NCI-H128 (cell line): ENCODE measurements at regions not wholly inside any gene's neighbourhood (a gene's known extent, or its start where the extent isn't known, plus 50 kb on each side); places are given as distances from the start of the nearest gene placed in this dataset.

Source experiments
- DNase-seq: peaks from one replicate; lab custom pipeline; 2025; ENCODE audit not compliant: unreplicated experiment; lab: John Stamatoyannopoulos, UW

DNA sequence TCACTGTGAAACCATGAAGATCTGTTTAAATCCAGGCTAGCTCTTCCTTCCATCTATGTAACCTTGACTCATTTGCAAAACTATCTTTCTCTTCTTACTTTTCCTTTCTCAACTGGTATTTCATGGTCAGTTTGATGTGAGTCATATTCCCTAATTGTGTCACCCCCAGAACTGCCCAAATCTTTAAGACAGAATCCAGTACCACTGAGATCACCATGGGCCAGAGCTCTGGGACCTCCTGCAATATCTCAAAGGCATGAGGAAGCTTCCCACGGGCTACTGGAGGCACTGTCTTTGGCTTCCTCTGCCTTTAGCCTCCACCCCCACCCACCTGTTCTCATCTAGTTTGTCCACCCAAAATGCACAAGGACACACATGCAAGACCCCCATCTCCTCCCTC is 274.4 kb upstream of the FMN2 start:
- no peak for DNase-seq

DNA sequence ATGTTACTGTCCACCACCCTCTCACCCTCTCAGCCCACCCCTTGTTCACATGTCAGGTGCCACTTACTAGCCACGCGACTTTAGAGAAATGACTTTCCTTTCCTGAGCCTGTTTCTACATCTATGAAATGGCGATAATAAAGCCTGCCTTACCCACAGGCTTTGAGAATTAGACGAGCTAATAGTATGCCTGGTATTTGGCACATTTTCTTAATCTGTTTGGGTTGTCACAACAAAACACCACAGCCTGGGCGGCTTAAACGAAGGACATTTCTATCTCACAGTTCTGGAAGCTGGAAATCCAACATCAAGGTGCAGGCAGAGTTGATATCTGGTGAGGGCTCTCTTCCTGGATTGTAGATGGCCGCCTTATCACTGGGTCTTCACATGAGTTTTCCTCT is 273.9 kb upstream of the FMN2 start:
- no peak for DNase-seq

- no peak for DNase-seq
Observed at GRCh38 chr1:239819096-239819495, 272.6 kb upstream of the FMN2 start.

- DNase-seq = no peak
Observed at GRCh38 chr1:239819756-239820250, 271.9 kb upstream of the FMN2 start.

- no peak for DNase-seq
Observed at GRCh38 chr1:239823852-239824251, 267.8 kb upstream of the FMN2 start.

GRCh38 chr1:239826211-239826610 is 265.5 kb upstream of the FMN2 start:
- no peak for DNase-seq

- no peak for DNase-seq
Observed at GRCh38 chr1:239826736-239827135, 264.9 kb upstream of the FMN2 start.

DNA sequence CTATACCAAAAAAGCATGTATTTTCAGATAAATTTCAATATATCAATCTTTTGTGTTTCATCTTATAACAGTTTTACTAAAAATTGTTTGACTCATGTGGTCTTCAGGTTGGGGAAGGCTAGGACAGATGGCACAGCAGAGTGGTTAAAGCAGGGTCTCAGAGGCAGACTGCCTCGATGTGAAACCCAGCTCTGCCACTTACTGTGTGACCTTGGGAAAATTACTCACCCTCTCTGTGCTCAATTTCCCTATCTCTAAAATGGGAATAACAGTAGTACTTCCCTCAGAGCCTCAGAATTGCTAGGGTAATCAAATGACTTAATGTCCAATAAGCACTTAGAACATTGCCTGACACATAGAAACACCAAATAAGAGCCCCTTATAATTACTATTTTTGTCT is 262.1 kb upstream of the FMN2 start:
- no peak for DNase-seq

- no peak for DNase-seq
Observed at GRCh38 chr1:239831577-239832355, 259.9 kb upstream of the FMN2 start.

GRCh38 chr1:239833723-239834122 is 258.0 kb upstream of the FMN2 start:
- DNase-seq = no peak

DNA sequence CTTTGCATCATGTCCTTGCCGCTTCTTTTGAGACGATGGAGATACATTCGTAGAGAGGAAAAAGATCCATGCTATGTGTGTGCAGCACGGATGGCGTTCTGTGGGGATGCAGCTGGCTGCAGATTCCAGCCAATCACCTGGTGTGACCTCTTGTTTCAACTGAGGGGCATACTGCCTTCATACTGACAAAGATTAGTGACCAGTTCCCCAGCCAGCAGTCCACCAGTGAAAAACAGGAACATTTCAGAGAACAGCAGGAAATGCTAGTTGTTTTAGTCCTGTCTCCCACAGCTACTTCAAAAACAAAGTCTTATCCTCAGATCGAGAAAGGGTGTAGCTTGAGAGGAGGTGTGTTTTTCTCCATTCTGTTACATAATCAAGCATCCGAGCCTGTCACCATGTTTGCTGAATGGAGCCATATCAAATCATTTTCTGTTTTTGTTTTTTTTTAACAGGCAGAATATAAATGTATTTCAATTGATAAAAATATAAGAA is 255.7 kb upstream of the FMN2 start:
- no peak for DNase-seq

- no peak for DNase-seq
Observed at GRCh38 chr1:239840336-239840735, 251.3 kb upstream of the FMN2 start.

DNA sequence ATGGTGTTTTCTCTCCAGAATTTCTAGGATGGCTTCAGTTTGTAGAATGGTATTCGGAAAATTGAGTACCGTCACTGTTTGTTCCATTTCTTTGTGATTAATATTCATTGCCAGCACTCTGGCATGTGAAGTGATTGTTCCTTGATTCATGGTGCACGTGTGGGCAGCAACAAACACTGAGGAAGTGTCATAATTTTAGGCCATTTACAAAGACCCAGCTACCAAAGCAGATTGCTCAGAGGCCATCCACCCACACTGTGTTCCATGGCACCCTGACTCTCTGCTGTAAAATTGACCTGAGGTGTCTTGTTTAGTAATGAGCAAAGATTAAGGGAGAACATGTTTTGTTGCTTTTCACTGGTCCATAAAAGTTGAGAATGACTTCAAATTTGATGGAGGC is 250.9 kb upstream of the FMN2 start:
- DNase-seq = no peak

DNA sequence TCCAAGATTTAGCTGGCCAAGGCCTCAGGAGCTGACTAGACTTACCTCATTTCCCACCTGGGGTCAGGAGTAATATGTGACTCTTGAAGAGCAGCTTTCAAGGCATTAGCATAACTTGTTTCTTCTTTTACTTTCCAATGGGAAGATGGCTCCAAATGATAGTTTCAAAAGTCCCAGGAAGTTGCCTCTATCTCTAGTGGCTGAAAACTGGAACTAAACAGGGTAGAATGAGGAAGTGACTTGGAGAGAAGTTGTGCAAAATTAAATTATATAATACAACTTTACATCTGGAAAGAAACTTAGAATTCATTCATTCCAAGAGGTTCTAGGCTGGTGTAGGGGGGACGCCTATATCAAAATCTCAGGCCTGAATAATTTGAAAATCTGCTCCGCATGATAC is 250.1 kb upstream of the FMN2 start:
- no peak for DNase-seq

- no peak for DNase-seq
Observed at GRCh38 chr1:239843541-239843940, 248.1 kb upstream of the FMN2 start.

DNA sequence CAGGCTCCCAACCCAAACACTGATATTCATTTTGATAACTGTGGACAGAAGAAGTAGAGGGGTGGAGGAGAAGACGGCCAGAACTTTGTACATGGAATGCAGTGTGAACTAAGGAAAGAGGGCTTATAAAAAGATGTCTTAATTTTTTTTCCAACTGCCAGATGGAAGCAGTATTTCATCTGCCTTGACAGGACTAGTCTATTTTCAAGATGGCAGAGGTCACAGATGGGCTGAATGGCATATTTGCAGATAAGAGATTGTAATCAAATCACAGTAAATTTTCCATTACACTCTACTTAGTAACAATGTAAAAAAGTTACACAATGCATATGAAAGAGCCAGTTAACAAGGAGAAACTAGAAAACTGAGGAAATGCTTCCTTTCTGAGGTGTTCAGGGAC is 246.8 kb upstream of the FMN2 start:
- DNase-seq = no peak

DNA sequence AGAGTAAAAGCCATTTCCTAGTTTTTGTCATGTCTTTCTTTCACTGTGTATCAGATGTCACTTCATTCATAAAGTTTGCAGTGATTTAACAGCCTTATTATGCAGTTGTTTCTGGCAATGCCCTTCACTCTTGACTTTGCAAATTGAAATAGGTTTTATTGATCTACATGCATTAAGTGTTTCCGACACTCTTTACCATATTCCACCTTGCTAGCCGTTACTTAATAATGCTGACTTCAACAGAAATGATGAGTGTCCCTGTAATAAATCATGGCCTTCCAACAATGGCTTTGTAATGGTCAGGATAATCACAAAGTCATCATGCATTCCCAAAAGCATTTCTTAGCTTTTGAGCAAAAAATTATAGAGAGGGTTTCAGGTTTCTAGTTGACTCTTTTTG is 236.8 kb upstream of the FMN2 start:
- DNase-seq = no peak

- no peak for DNase-seq
Observed at GRCh38 chr1:239856067-239856466, 235.6 kb upstream of the FMN2 start.

- no peak for DNase-seq
Observed at GRCh38 chr1:239856924-239857323, 234.8 kb upstream of the FMN2 start.

GRCh38 chr1:239858057-239858456 is 233.6 kb upstream of the FMN2 start:
- DNase-seq = no peak

GRCh38 chr1:239858529-239858928 is 233.2 kb upstream of the FMN2 start:
- DNase-seq = no peak

GRCh38 chr1:239861985-239862384 is 229.7 kb upstream of the FMN2 start:
- no peak for DNase-seq
